ENCODE measurements at regions not wholly inside any gene's neighbourhood (a gene's known extent, or its start where the extent isn't known, plus 50 kb on each side); places are given as distances from the start of the nearest gene placed in this dataset.

- H3K9me3 ChIP-seq = no peaks in the 10 kb centered on the region
- no peaks in the 10 kb centered on the region for H3K36me3 ChIP-seq
- intact Hi-C loops (cut with DNase I) = no loop called here
- ATAC-seq (peak; percentile 56), DNase-seq (no peak)
- H3K27me3 ChIP-seq = no peaks in the 10 kb centered on the region
- no peak overlapping the region for H3K27ac ChIP-seq
- no peak for TF ChIP-seq CTCF (IDR thresholded peaks at IDR 0.05)
- H3K4me3 ChIP-seq = no peak overlapping the region
- H3K4me1 ChIP-seq = no peaks in the 10 kb centered on the region
Observed at GRCh38 chr7:116423499-116423898, 76.0 kb upstream of the CAV2 start.

DNA sequence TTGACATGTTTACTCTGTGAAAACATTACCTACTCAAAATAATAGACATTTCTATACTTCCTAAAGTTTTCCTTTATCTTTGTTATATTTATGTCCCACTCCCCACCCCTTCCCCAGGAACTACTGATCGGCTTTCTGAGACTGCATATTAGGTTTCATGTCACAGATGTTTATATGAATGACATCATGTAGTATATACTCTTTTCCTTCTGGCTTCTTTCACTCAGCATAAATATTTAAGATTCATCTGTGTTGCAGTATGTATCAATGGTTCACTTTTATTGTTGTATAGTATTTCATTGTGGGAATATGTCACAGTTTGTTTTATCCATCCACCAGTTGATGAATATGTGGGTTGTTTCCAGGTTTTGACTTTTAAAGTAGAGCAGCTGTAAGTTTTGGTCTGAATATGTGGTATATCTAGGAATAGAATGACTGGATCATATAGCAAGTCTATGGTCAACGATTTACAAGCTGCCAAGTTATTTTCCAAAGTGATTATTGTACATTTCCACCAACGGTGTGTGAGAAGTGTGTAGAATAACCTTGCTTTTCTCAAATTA lies 73.8 kb upstream of the CAV2 start:
- Histone ChIP-seq H3K9me3 (no peaks in the 10 kb centered on the region), H3K27me3 (no peaks in the 10 kb centered on the region), H3K4me1 (no peaks in the 10 kb centered on the region), H3K4me3 (no peak overlapping the region), H3K36me3 (no peaks in the 10 kb centered on the region), H3K27ac (peak overlapping the region in 1 of 2 donors; percentile 23)
- no peak for TF ChIP-seq CTCF (IDR thresholded peaks at IDR 0.05)
- ATAC-seq (no peak), DNase-seq (no peak)
- intact Hi-C loops (cut with DNase I) = no loop called here

DNA sequence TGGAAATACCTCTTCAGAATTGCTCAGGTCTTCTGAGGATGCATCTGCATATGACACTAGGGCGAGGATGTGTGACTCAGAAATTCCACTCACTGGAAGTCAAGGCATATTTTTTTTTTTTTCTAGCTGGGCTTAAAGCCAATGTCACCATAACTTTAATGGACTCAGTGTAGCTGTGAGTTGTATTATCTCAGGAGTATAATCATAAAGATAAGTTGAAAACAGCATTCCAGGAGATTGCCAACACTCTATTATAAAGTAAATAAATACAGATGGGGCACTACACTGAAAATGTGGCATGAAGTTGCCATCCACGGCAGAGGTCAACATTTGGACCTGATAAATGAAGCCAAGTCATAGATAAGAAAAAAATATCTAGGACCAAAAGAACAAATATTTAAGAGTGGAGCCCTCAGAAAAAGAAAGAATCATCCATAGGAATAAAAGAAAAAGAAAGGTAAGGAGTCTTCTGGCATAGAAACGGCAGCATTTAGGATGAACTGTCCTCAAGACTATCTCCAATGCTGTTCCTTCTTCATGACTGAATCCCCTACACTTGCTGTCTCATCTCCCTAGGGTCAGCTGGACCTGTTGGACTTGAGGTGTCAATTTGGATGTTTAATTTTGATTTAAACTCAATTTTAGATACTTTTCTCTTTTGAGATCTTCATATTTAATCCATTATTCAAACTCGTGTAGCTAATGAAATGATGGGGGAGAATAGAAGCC lies 72.9 kb upstream of the CAV2 start:
- peak; percentile 63 for ATAC-seq
- Histone ChIP-seq H3K27ac (peak overlapping the region in 1 of 2 donors; percentile 33), H3K4me1 (no peaks in the 10 kb centered on the region), H3K27me3 (no peaks in the 10 kb centered on the region), H3K4me3 (no peak overlapping the region), H3K9me3 (no peaks in the 10 kb centered on the region), H3K36me3 (no peaks in the 10 kb centered on the region)
- no peak for TF ChIP-seq CTCF (IDR thresholded peaks at IDR 0.05)
- no peak for DNase-seq
- intact Hi-C loops (cut with DNase I) = no loop called here

GRCh38 chr7:116429986-116430619 lies 69.4 kb upstream of the CAV2 start:
- intact Hi-C loops (cut with DNase I) = no loop called here
- no peak for ATAC-seq
- H3K27ac ChIP-seq = no peak overlapping the region
- no peaks in the 10 kb centered on the region for H3K4me1 ChIP-seq
- no peaks in the 10 kb centered on the region for H3K27me3 ChIP-seq
- no peak for TF ChIP-seq CTCF (IDR thresholded peaks at IDR 0.05)
- no peak overlapping the region for H3K4me3 ChIP-seq
- DNase-seq = no peak
- H3K9me3 ChIP-seq = no peaks in the 10 kb centered on the region
- no peaks in the 10 kb centered on the region for H3K36me3 ChIP-seq

- TF ChIP-seq CTCF (IDR thresholded peaks at IDR 0.05) = no peak
- no peak overlapping the region for H3K27ac ChIP-seq
- intact Hi-C loops (cut with DNase I) = no loop called here
- H3K27me3 ChIP-seq = no peaks in the 10 kb centered on the region
- H3K4me3 ChIP-seq = no peak overlapping the region
- no peaks in the 10 kb centered on the region for H3K36me3 ChIP-seq
- ATAC-seq (no peak), DNase-seq (no peak)
- no peaks in the 10 kb centered on the region for H3K4me1 ChIP-seq
- H3K9me3 ChIP-seq = no peaks in the 10 kb centered on the region
Observed at GRCh38 chr7:116431787-116432526, 67.6 kb upstream of the CAV2 start.
